Epithelial cell of proximal tubule (primary cell): ENCODE measurements at regions not wholly inside any gene's neighbourhood (a gene's known extent, or its start where the extent isn't known, plus 50 kb on each side); places are given as distances from the start of the nearest gene placed in this dataset.

Source experiments
- DNase-seq: peaks from one replicate; pipeline ENCODE4 v3.0.0-alpha.2; 2011; ENCODE audit warnings: low read depth
- H3K4me3 ChIP-seq: 2 replicates; pipeline ENCODE4 v1.5.1; 2011; ENCODE audit warnings: low read depth, mild to moderate bottlenecking, low read length
- TF ChIP-seq, protein P1 (sequence below): conservative IDR thresholded peaks from 2 replicates; pipeline ENCODE4 v1.5.1; 2012; ENCODE audit warnings: low read depth, mild to moderate bottlenecking, low read length

DNA sequence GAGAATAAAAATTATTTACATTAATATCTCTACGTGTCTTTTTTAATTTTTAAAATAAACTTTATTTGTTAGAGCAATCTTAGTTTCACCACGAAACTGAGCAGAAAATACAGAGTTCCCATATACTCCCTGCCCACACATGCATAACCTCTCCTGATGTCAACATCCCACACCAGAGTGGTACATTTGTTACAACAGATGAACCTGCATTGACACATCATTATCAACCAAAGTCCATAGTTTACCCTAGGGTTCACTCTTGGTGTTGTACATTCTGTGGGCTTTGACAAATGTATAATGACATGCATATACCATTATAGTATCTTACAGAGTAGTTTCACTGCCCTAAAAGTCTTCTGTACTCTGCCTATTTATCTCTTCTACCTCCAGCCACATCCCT is 110.6 kb upstream of the OTUD4 start:
- DNase-seq, result no peak
- H3K4me3 ChIP-seq, result no peak overlapping the region
- TF ChIP-seq, protein P1, sequence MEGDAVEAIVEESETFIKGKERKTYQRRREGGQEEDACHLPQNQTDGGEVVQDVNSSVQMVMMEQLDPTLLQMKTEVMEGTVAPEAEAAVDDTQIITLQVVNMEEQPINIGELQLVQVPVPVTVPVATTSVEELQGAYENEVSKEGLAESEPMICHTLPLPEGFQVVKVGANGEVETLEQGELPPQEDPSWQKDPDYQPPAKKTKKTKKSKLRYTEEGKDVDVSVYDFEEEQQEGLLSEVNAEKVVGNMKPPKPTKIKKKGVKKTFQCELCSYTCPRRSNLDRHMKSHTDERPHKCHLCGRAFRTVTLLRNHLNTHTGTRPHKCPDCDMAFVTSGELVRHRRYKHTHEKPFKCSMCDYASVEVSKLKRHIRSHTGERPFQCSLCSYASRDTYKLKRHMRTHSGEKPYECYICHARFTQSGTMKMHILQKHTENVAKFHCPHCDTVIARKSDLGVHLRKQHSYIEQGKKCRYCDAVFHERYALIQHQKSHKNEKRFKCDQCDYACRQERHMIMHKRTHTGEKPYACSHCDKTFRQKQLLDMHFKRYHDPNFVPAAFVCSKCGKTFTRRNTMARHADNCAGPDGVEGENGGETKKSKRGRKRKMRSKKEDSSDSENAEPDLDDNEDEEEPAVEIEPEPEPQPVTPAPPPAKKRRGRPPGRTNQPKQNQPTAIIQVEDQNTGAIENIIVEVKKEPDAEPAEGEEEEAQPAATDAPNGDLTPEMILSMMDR, result no peak

DNA sequence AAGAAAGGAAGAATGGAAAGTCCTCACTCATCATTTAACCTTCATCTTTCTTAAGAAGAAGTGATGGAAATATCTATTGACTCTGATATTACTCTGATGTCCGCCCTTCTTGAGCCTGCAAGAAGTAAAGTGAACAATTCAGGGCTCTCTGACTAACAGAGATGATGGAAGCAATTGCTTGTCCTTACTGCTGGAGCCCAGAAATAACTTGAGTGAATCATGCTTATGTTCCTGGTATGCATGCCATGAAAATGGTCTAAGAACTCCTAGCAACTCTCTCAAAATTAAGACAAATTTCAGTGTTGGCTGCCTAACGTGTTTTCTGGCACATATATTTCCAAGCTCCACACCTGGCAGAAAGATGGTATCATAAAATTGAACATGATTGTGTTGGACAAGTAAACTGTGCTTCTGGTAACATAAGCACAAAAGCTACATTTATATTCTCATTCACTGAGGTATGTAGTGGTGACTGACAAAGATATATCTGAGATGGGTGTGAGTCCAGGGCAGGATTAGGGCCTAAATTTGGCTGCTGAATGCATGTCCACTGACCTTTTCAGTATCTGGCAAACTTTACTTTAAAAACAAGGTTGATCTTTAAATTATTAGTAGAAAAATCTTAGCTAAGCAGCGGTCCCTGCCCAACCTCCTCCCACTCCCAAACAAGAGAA is 109.2 kb upstream of the OTUD4 start:
- DNase-seq, result no peak
- no peak overlapping the region for H3K4me3 ChIP-seq
- TF ChIP-seq, protein P1, result no peak

DNA sequence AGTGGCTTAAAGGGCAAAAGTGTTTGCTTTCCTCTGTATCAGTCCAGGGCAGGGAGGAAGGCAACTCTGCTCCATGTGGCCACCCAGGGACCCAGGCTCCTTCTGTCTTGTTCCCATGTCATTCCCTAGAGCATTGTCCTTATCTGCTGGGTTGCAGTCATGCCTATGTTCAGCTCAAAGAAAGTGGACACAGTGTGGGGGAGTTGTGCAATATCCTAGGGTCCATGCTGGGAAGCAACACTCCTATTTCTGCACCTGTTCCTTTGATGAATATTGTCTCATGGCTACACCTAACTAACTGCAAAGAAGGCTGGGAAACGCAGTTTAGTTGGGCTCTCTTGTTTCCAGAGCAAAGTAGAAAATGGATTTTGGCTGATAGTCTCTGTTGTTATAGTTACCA is 107.0 kb upstream of the OTUD4 start:
- no peak overlapping the region for H3K4me3 ChIP-seq
- TF ChIP-seq, protein P1, result no peak
- no peak for DNase-seq

DNA sequence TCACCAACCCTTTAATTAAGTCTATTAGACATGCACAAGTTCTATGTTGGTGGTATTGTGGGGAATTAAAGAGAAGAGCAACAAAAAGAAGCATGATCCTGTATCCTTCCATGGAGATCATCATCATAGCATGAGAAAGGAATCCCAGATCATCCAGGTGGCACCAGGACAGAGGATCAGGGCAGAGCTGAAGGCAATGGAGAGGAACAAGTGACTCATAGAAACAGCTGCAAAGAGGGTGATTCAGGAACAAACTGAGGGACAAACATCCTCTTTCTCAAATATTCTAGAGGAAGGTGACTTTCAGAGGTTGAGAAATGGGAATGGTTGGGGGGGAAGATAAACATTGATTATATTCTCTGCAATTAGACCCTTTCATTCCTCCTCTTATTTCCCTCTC is 105.5 kb upstream of the OTUD4 start:
- TF ChIP-seq, protein P1, result no peak
- no peak overlapping the region for H3K4me3 ChIP-seq
- DNase-seq, result peak; percentile 64

DNA sequence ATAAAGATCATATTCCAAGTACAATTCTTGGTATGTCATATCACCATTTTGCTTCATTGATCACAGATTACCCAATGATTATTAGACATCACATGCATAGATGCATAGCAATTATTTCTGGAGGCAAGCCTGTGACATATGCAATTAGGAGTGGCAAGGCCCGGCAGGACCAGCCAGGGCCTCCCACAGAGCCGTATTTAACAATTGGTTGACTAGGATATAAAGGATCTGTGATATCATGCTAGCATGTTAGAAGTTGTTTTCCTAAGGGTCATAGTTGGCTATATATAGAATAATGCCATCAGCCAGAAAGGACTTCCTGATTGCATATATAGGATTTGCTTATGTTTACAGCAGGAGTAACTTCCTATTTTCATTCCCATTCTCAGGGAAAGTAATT is 103.5 kb upstream of the OTUD4 start:
- no peak overlapping the region for H3K4me3 ChIP-seq
- DNase-seq, result no peak
- TF ChIP-seq, protein P1, result no peak

DNA sequence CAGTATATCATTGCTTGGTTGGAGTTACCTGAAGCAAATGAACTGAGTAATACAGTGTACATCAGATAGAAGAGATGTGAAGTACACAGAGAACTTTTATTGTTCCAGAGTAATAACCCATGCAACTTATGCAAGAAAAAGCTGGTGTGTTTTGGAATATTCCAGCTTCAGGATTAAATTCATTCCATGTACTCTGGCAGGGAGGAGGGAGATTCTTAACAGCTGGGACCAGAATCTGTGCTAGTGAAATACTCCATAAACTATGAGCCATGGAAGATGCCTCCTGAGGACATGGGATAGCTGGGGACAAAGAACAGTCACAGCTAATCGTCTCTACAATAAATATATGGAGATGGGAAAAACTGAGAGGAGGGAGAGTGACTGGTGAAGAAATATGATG is 101.6 kb upstream of the OTUD4 start:
- TF ChIP-seq, protein P1, result no peak
- H3K4me3 ChIP-seq, result no peak overlapping the region
- no peak for DNase-seq

DNA sequence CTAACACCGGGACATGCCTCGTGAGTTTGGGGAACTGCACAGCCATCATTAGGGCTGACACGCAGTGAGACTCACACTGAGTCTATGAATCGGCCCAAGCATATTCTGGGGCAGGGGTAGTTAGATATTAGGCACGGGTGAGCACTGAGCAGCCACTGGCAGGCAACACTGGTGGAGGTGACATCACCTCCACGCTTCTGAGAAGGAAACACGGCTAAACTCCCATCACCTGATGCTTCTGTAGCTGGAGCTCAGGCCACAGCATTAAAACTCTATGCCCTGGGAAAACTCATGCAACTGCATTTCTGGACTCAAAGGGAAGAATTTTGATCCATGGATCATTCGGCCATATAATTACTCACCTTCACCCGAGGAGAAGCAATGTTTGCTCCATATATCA is 100.8 kb upstream of the OTUD4 start:
- TF ChIP-seq, protein P1, result no peak
- H3K4me3 ChIP-seq, result no peak overlapping the region
- DNase-seq, result no peak
